Uterus (tissue), 2 donors: ENCODE measurements at regions not wholly inside any gene's neighbourhood (a gene's known extent, or its start where the extent isn't known, plus 50 kb on each side); places are given as distances from the start of the nearest gene placed in this dataset.

ENCODE experiments used
- POLR2A ChIP-seq, 2 donors: fragments of 450-650 bp; IDR thresholded peaks; one replicate each; pipeline ENCODE4 v1.6.1; 2016; ENCODE audit warnings: antibody characterized with exemption in 2 of 2, mild to moderate bottlenecking in 1 of 2, moderate library complexity in 1 of 2
- TF ChIP-seq, protein P1 (sequence below), 4 experiments: fragments of 200-600 bp in 2 of 4; fragments of 450-650 bp in 2 of 4; sonication (generic) in 2 of 4; IDR thresholded peaks; one replicate each; pipeline ENCODE4 v1.5.1; 2016 to 2019; ENCODE audit warnings: antibody characterized with exemption in 4 of 4, mild to moderate bottlenecking in 2 of 4, moderate library complexity in 1 of 4

DNA sequence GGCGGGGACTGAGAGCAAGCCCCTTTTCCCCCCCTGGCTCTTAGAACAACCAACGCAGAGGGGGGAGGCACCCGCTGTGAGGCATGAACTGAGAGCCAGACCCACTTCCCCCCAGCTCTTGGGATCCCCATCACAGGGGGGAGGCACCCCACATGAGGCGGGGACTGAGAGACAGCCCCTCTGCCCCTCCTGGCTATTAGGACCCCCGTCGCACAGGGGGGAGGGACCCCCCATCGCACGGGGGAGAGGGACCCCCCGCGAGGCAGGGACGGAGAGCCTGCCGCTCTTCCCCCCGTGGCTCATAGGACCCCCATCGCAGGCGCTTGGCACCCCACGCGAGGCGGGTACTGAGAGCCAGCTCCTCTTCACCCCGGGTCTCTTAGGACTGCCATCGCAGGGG, 195.8 kb upstream of the PZP start:
- TF ChIP-seq, protein P1, sequence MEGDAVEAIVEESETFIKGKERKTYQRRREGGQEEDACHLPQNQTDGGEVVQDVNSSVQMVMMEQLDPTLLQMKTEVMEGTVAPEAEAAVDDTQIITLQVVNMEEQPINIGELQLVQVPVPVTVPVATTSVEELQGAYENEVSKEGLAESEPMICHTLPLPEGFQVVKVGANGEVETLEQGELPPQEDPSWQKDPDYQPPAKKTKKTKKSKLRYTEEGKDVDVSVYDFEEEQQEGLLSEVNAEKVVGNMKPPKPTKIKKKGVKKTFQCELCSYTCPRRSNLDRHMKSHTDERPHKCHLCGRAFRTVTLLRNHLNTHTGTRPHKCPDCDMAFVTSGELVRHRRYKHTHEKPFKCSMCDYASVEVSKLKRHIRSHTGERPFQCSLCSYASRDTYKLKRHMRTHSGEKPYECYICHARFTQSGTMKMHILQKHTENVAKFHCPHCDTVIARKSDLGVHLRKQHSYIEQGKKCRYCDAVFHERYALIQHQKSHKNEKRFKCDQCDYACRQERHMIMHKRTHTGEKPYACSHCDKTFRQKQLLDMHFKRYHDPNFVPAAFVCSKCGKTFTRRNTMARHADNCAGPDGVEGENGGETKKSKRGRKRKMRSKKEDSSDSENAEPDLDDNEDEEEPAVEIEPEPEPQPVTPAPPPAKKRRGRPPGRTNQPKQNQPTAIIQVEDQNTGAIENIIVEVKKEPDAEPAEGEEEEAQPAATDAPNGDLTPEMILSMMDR (IDR thresholded peaks at IDR 0.05): no peak
- TF ChIP-seq POLR2A (IDR thresholded peaks at IDR 0.05): no peak
